ENCODE measurements at regions not wholly inside any gene's neighbourhood (a gene's known extent, or its start where the extent isn't known, plus 50 kb on each side); places are given as distances from the start of the nearest gene placed in this dataset.

DNA sequence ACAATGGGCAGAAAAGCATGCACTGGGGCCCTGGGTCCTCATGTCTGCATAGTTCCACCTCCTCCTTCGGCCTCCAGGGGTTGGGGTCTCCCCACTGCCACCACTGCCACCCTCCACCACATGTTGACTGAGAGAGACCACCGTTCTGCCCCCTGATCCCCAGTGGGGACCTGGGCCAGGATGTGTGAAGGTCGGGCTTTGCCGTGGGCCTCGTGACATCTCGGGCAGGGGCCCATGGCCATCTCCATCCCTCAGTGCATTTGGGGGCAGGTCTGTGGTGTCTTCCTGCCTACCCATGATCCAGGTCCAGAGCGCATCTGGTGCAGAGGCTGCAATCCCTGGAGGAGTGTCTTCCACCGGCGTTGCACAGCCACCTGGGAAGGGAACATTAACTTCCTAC is 166.8 kb upstream of the POU3F3 start:
- H3K27ac Mint-ChIP-seq, result peak overlapping the region in 1 of 7 donors; percentile 51
- no peaks in the 10 kb centered on the region for H3K4me1 Mint-ChIP-seq
- Histone ChIP-seq H3K79me2 (ENCODE audit: insufficient read depth, low read length) (no peaks in the 10 kb centered on the region), H3K36me3 (replicated peaks in 1 of 2; ENCODE audit: control insufficient read depth in 1 of 2, insufficient read depth in 2 of 2, low read length in 2 of 2) (no peaks in the 10 kb centered on the region), H3K9me3 (replicated peaks in 1 of 2; ENCODE audit: control insufficient read depth in 1 of 2, insufficient read depth in 1 of 2, low read length in 2 of 2) (no peaks in the 10 kb centered on the region), H4K20me1 (ENCODE audit: insufficient read depth, low read length) (no peaks in the 10 kb centered on the region), H3K27me3 (ENCODE audit: control insufficient read depth in 2 of 2, insufficient read depth in 2 of 2, low read length in 2 of 2) (no peaks in the 10 kb centered on the region), H3K4me3 (replicated peaks in 1 of 3; ENCODE audit: low read depth in 2 of 3, low read length in 3 of 3) (no peak overlapping the region), H3K27ac (ENCODE audit: low read depth in 1 of 2, low read length in 2 of 2) (no peak overlapping the region), H2AFZ (ENCODE audit: insufficient read depth, low read depth, low read length, poor library complexity, severe bottlenecking) (no peak overlapping the region), H3K4me2 (replicated peaks; ENCODE audit: extremely low read depth, low read length, poor library complexity, severe bottlenecking) (no peak overlapping the region), H3K4me1 (ENCODE audit: control insufficient read depth in 1 of 2, insufficient read depth in 2 of 2, low read length in 2 of 2) (no peaks in the 10 kb centered on the region), H3K9ac (ENCODE audit: insufficient read depth, low read length, poor library complexity, severe bottlenecking) (no peak overlapping the region)
- no peaks in the 10 kb centered on the region for H3K36me3 Mint-ChIP-seq
- TF ChIP-seq, protein P1, sequence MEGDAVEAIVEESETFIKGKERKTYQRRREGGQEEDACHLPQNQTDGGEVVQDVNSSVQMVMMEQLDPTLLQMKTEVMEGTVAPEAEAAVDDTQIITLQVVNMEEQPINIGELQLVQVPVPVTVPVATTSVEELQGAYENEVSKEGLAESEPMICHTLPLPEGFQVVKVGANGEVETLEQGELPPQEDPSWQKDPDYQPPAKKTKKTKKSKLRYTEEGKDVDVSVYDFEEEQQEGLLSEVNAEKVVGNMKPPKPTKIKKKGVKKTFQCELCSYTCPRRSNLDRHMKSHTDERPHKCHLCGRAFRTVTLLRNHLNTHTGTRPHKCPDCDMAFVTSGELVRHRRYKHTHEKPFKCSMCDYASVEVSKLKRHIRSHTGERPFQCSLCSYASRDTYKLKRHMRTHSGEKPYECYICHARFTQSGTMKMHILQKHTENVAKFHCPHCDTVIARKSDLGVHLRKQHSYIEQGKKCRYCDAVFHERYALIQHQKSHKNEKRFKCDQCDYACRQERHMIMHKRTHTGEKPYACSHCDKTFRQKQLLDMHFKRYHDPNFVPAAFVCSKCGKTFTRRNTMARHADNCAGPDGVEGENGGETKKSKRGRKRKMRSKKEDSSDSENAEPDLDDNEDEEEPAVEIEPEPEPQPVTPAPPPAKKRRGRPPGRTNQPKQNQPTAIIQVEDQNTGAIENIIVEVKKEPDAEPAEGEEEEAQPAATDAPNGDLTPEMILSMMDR (IDR thresholded peaks at IDR 0.05), result no peak
- 91% methylated on average over 8 of the region's 9 CpGs for WGBS (ENCODE audit: insufficient coverage)
- H3K27me3 Mint-ChIP-seq (ENCODE audit: low read depth in 3 of 3), result peaks cover 0 to 4% (median 3%) of the 10 kb centered on the region in 3 donors
- intact Hi-C loops (cut with micrococcal nuclease), result no loop called here
- peaks cover 0 to under 1% (median 0%) of the 10 kb centered on the region in 7 donors for H3K9me3 Mint-ChIP-seq
- no peak overlapping the region for H3K4me3 Mint-ChIP-seq
- DNase-seq, result no peak

DNA sequence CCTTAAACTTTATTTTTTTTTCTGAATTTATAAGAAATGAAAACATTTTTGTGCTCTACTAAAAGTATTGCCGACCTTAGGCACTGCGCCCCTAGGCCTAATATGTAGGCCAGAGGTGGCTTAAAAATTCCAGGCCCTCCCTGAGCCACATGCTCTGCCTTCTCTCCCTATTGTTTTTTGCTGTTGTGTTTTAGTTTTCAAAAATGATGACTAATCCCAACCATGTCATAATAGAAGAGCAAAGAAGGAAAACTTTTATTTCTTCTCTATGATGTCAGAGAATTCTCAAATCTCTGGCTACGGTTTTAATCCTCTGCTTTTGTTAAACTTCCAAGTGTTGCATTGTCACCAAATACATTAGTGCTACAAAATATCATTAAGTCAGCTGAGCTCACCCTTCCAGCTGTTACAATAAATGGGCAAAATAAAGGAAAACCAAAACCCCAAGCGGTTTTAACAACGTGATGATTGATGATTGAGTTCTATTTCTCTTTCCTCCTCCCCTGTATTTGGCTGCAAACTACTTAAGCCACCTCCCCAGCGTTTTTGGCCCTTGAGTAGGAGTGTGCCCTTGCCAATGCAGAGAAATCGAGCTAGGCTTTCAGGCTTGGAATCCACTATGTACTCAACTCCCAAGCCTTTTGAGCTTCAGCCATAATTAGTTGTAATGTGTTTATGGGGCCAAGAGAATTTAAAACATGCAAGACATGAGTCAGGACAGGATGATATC is 163.5 kb upstream of the POU3F3 start:
- Histone ChIP-seq H3K79me2 (ENCODE audit: insufficient read depth, low read length) (no peaks in the 10 kb centered on the region), H3K9me3 (replicated peaks in 1 of 2; ENCODE audit: control insufficient read depth in 1 of 2, insufficient read depth in 1 of 2, low read length in 2 of 2) (no peaks in the 10 kb centered on the region), H3K4me1 (ENCODE audit: control insufficient read depth in 1 of 2, insufficient read depth in 2 of 2, low read length in 2 of 2) (no peaks in the 10 kb centered on the region), H3K9ac (ENCODE audit: insufficient read depth, low read length, poor library complexity, severe bottlenecking) (no peak overlapping the region), H3K36me3 (replicated peaks in 1 of 2; ENCODE audit: control insufficient read depth in 1 of 2, insufficient read depth in 2 of 2, low read length in 2 of 2) (no peaks in the 10 kb centered on the region), H3K27me3 (ENCODE audit: control insufficient read depth in 2 of 2, insufficient read depth in 2 of 2, low read length in 2 of 2) (no peaks in the 10 kb centered on the region), H3K27ac (ENCODE audit: low read depth in 1 of 2, low read length in 2 of 2) (no peak overlapping the region), H2AFZ (ENCODE audit: insufficient read depth, low read depth, low read length, poor library complexity, severe bottlenecking) (no peak overlapping the region), H3K4me3 (replicated peaks in 1 of 3; ENCODE audit: low read depth in 2 of 3, low read length in 3 of 3) (no peak overlapping the region), H3K4me2 (replicated peaks; ENCODE audit: extremely low read depth, low read length, poor library complexity, severe bottlenecking) (no peak overlapping the region), H4K20me1 (ENCODE audit: insufficient read depth, low read length) (no peaks in the 10 kb centered on the region)
- intact Hi-C loops (cut with micrococcal nuclease), result no loop called here
- peaks cover 0 to 3% (median 3%) of the 10 kb centered on the region in 3 donors for H3K27me3 Mint-ChIP-seq (ENCODE audit: low read depth in 3 of 3)
- H3K27ac Mint-ChIP-seq, result no peak overlapping the region
- TF ChIP-seq, protein P1 (IDR thresholded peaks at IDR 0.05), result no peak
- peaks cover 0 to 4% (median 0%) of the 10 kb centered on the region in 7 donors for H3K9me3 Mint-ChIP-seq
- WGBS (ENCODE audit: insufficient coverage), result no CpG with 5 or more reads among the region's 7 CpGs
- no peak overlapping the region for H3K4me3 Mint-ChIP-seq
- DNase-seq, result no peak
- no peaks in the 10 kb centered on the region for H3K4me1 Mint-ChIP-seq
- no peaks in the 10 kb centered on the region for H3K36me3 Mint-ChIP-seq
